Activated B cell treated with CpG ODN at 0.5 μM for 24 hours (primary cell): ENCODE measurements at regions not wholly inside any gene's neighbourhood (a gene's known extent, or its start where the extent isn't known, plus 50 kb on each side); places are given as distances from the start of the nearest gene placed in this dataset.
"Not testable (repeated sequence)": the region's sequence is repeated elsewhere in the genome, so short reads cannot be mapped to it uniquely, and the experiment has no call there.

Source experiments
- ATAC-seq: fragments of 200-7000 bp; cut with Tn5 transposase; one replicate; pipeline ENCODE4 v1.10.0; 2021; ENCODE audit warnings: low read depth, mild to moderate bottlenecking, moderate library complexity
- CTCF ChIA-PET: fragments of 350-600 bp; sonication (Branson Sonifier 250); formaldehyde crosslinking; loops from one replicate; lab custom pipeline; 2021; ENCODE audit warnings: antibody characterized with exemption; lab: Charles Lee
- POLR2A ChIA-PET: fragments of 350-600 bp; sonication (Branson Sonifier 250); formaldehyde crosslinking; loops from one replicate; lab custom pipeline; 2021; ENCODE audit warnings: antibody characterized with exemption; lab: Charles Lee
- DNase-seq: peaks from one replicate; pipeline ENCODE4 v3.0.0; 2022
- H3K27ac Mint-ChIP-seq: one replicate; pipeline ENCODE4 v1.8.0; 2020; ENCODE audit warnings: mixed read lengths
- H3K27me3 Mint-ChIP-seq: one replicate; pipeline ENCODE4 v1.8.0; 2021; ENCODE audit warnings: mixed read lengths
- H3K36me3 Mint-ChIP-seq: one replicate; pipeline ENCODE4 v1.8.0; 2021; ENCODE audit warnings: low read depth, mixed read lengths
- H3K4me1 Mint-ChIP-seq: one replicate; pipeline ENCODE4 v1.8.0; 2021; ENCODE audit warnings: mixed read lengths
- H3K4me3 Mint-ChIP-seq: one replicate; pipeline ENCODE4 v1.8.0; 2020; ENCODE audit warnings: mild to moderate bottlenecking, mixed read lengths
- H3K9me3 Mint-ChIP-seq: one replicate; pipeline ENCODE4 v1.8.0; 2020; ENCODE audit warnings: mixed read lengths
- intact Hi-C: fragments of 100-400 bp; cut with micrococcal nuclease; formaldehyde crosslinking; loops from one replicate; pipeline ENCODE4 v1.15.1; 2024
- TF ChIP-seq, protein P1 (sequence below): fragments of 200-600 bp; IDR thresholded peaks from one replicate; pipeline ENCODE4 v1.8.0; 2022; ENCODE audit warnings: antibody characterized with exemption, mild to moderate bottlenecking

DNA sequence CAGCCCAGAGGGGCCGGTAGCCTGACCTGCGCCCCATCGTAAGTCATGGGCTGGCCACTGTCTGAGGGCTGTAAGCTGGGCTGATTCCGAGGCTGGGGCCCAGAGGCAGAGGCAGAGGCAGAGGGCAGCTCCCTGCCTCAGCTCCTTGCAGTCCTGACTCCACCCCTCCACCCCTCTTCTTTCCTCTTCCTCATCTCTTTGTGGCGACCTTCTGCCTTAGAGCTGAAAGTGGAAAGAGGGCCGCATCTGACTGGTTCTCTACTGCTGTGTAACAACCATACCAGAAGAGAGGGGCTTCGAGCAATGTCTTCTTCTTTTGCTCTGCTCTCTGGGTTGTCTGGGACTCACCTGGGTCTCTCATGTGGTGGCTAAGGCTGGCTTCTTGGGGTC is 179.1 kb downstream of the RPS24 start:
- H3K4me1 Mint-ChIP-seq: no peaks in the 10 kb centered on the region
- no peak for ATAC-seq
- ChIA-PET CTCF (no interaction called here), POLR2A (interaction anchor here (0.6 kb wide), 1 partner anchor 1034 kb away, joined by 3 read pairs; no protein-coding TSS in a partner anchor)
- H3K4me3 Mint-ChIP-seq: no peak overlapping the region
- intact Hi-C loops: loop anchor here (10.0 kb wide), 1 partner anchor 168 kb away; no protein-coding TSS in a partner anchor
- TF ChIP-seq, protein P1, sequence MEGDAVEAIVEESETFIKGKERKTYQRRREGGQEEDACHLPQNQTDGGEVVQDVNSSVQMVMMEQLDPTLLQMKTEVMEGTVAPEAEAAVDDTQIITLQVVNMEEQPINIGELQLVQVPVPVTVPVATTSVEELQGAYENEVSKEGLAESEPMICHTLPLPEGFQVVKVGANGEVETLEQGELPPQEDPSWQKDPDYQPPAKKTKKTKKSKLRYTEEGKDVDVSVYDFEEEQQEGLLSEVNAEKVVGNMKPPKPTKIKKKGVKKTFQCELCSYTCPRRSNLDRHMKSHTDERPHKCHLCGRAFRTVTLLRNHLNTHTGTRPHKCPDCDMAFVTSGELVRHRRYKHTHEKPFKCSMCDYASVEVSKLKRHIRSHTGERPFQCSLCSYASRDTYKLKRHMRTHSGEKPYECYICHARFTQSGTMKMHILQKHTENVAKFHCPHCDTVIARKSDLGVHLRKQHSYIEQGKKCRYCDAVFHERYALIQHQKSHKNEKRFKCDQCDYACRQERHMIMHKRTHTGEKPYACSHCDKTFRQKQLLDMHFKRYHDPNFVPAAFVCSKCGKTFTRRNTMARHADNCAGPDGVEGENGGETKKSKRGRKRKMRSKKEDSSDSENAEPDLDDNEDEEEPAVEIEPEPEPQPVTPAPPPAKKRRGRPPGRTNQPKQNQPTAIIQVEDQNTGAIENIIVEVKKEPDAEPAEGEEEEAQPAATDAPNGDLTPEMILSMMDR: no peak
- H3K9me3 Mint-ChIP-seq: no peaks in the 10 kb centered on the region
- no peaks in the 10 kb centered on the region for H3K36me3 Mint-ChIP-seq
- no peak for DNase-seq
- no peak overlapping the region for H3K27ac Mint-ChIP-seq
- peaks cover 23% of the 10 kb centered on the region for H3K27me3 Mint-ChIP-seq

DNA sequence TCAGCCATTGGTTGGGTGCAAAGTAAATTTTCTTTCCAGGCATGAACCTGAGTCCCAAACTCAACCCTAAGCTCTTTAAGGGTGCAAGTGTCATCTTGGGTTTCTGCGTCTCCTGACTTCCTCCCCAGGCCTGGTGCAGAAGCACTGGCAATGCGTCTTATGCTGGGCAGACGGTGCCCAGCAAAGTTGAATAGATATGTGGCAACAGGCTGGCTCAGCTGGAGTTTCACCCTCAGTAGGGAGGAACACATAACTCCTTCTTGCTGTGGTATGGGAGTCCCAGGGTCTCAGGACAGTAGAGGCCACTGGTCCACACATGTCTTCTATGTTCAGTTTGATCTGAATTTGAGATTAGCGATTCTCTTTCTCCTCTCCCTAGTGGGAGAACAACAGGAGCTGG is 181.3 kb downstream of the RPS24 start:
- peaks cover 32% of the 10 kb centered on the region for H3K27me3 Mint-ChIP-seq

DNA sequence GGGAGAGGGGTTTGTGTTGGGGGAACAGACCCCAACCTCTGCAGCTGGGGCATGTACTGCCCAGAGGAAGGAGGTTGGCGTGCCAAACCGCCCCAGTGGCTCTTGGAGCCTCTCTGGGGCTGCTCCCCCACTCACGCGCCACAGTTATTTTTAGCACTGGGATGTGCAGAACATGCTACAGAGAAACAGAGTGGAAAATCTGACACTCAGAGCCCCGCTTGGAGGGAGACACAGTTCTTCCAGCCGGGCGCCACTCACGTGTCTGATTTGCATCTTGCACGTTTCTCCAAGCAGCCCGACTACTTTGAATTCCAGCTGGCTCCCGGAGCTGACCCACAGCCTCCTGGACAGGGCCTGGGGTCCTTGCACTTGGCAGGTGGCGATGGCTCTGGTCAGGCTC is 182.0 kb downstream of the RPS24 start:
- H3K27ac Mint-ChIP-seq: no peak overlapping the region
- no peak overlapping the region for H3K4me3 Mint-ChIP-seq
- H3K27me3 Mint-ChIP-seq: peaks cover 33% of the 10 kb centered on the region
- intact Hi-C loops: loop anchor here (10.0 kb wide), 1 partner anchor 171 kb away; no protein-coding TSS in a partner anchor
- no peaks in the 10 kb centered on the region for H3K36me3 Mint-ChIP-seq
- ChIA-PET POLR2A (no interaction called here), CTCF (no interaction called here)
- DNase-seq (no peak), ATAC-seq (no peak)
- H3K4me1 Mint-ChIP-seq: no peaks in the 10 kb centered on the region
- no peaks in the 10 kb centered on the region for H3K9me3 Mint-ChIP-seq
- TF ChIP-seq, protein P1: no peak

More for the DNA sequence above, 181.3 kb downstream of the RPS24 start:
- Mint-ChIP-seq H3K4me1 (no peaks in the 10 kb centered on the region), H3K4me3 (no peak overlapping the region), H3K36me3 (no peaks in the 10 kb centered on the region), H3K9me3 (no peaks in the 10 kb centered on the region), H3K27ac (no peak overlapping the region)
- TF ChIP-seq, protein P1: no peak
- DNase-seq (no peak), ATAC-seq (no peak)
- ChIA-PET POLR2A (no interaction called here), CTCF (no interaction called here)
- intact Hi-C loops: loop anchor here (10.0 kb wide), 1 partner anchor 170 kb away; no protein-coding TSS in a partner anchor

DNA sequence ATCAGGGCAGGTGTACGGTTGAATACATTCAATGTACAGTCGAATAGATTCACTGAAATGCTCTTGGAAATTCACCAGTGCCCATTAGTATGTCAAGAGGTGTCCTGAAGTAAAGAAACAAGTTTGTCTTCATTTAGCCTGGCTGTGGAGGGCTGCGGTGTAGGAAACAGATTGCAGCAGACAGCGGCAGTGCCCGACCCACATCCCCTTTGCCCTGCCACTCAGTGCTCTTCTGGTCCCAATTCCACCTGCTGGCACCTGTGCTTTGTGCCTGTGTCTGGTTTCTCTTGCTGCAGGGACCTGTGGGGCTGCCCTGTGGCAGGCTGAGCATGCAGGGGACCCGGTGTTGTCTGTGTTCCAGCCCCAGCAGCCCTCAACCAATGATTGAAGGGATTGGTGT is 183.7 kb downstream of the RPS24 start:
- CTCF ChIA-PET: no interaction called here
- H3K36me3 Mint-ChIP-seq: no peaks in the 10 kb centered on the region
- POLR2A ChIA-PET: no interaction called here
- H3K9me3 Mint-ChIP-seq: no peaks in the 10 kb centered on the region
- H3K4me3 Mint-ChIP-seq: no peak overlapping the region
- H3K4me1 Mint-ChIP-seq: no peaks in the 10 kb centered on the region
- intact Hi-C loops: loop anchor here (10.0 kb wide), 1 partner anchor 173 kb away; no protein-coding TSS in a partner anchor
- no peak overlapping the region for H3K27ac Mint-ChIP-seq
- DNase-seq: no peak
- TF ChIP-seq, protein P1: no peak
- H3K27me3 Mint-ChIP-seq: peaks cover 32% of the 10 kb centered on the region
- ATAC-seq: no peak

DNA sequence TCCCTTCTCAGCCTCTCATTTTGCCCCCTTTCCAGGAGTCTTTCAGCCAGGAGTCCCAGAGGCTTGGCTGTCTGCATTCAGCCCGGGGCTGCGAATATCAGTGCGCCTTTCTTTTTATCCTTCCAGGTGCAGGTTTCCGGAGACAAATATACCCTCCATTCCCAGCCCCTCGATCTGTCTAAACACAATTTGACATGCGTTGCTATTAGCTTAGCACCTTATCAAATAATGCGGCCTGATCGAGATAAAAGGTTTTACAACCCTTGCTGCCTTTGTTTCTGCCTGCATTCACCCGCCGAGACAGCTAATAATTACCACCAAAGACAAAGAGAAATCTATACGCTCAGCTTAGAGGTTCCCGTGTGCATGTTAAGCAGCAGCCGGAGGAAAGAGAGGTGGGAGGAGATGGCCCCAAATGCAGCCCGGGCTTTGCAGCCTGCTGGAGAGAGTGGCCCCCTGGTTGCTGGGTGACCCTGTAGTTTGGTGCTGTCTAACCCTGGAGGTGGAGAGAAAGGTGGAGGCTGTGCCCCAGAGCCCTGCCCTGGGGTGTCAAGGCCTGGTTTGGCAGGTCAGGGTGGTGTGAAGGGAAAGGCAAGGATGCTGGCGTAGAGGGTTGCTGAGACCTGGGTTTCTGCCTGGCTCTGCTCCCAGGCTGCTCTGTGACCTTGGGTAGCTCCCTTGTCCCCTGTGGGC is 185.3 kb downstream of the RPS24 start:
- Mint-ChIP-seq H3K27me3 (peaks cover 32% of the 10 kb centered on the region), H3K9me3 (no peaks in the 10 kb centered on the region), H3K36me3 (no peaks in the 10 kb centered on the region), H3K4me1 (no peaks in the 10 kb centered on the region), H3K27ac (no peak overlapping the region), H3K4me3 (no peak overlapping the region)
- ATAC-seq: no peak
- intact Hi-C loops: loop anchor here (10.0 kb wide), 1 partner anchor 174 kb away; no protein-coding TSS in a partner anchor
- CTCF ChIA-PET: no interaction called here
- DNase-seq: no peak
- TF ChIP-seq, protein P1: no peak
- POLR2A ChIA-PET: no interaction called here

- H3K36me3 Mint-ChIP-seq, H3K9me3 Mint-ChIP-seq, H3K4me3 Mint-ChIP-seq, CTCF ChIA-PET, ATAC-seq, H3K4me1 Mint-ChIP-seq, POLR2A ChIA-PET, H3K27ac Mint-ChIP-seq, DNase-seq: not testable (repeated sequence)
- H3K27me3 Mint-ChIP-seq: peaks cover 29% of the 10 kb centered on the region
- intact Hi-C loops: loop anchor here (10.0 kb wide), 1 partner anchor 175 kb away; no protein-coding TSS in a partner anchor
Observed at GRCh38 chr10:78219568-78219967, 185.9 kb downstream of the RPS24 start.
